Tibial nerve (tissue), 4 donors: ENCODE measurements at regions not wholly inside any gene's neighbourhood (a gene's known extent, or its start where the extent isn't known, plus 50 kb on each side); places are given as distances from the start of the nearest gene placed in this dataset.

Source experiments
- CTCF ChIP-seq, 5 experiments: fragments of 200-600 bp in 3 of 5; fragments of 450-650 bp in 2 of 5; sonication (generic) in 3 of 5; IDR thresholded peaks; one replicate each; pipeline ENCODE4 v1.5.1; 2016 to 2019; ENCODE audit warnings: antibody characterized with exemption in 5 of 5, mild to moderate bottlenecking in 3 of 5, moderate library complexity in 2 of 5
- EP300 ChIP-seq, 2 donors: sonication (generic); formaldehyde crosslinking; IDR thresholded peaks; one replicate each; pipeline ENCODE4 v1.6.1; 2017; ENCODE audit warnings: antibody characterized with exemption in 2 of 2, mild to moderate bottlenecking in 1 of 2
- POLR2A ChIP-seq, 2 donors: fragments of 450-650 bp; IDR thresholded peaks; one replicate each; pipeline ENCODE4 v1.6.1; 2017; ENCODE audit warnings: antibody characterized with exemption in 2 of 2, mild to moderate bottlenecking in 2 of 2, moderate library complexity in 2 of 2

GRCh38 chr5:62812621-62813255 lies 234.1 kb downstream of the LRRC70 start:
- TF ChIP-seq CTCF (IDR thresholded peaks at IDR 0.05) (no peak), POLR2A (IDR thresholded peaks at IDR 0.05) (no peak), EP300 (IDR thresholded peaks at IDR 0.05) (no peak)
